Heart left ventricle (tissue), 13 donors: ENCODE measurements at regions not wholly inside any gene's neighbourhood (a gene's known extent, or its start where the extent isn't known, plus 50 kb on each side); places are given as distances from the start of the nearest gene placed in this dataset.

Source experiments
- POLR2A ChIP-seq, 2 donors: fragments of 450-650 bp; IDR thresholded peaks; one replicate each; pipeline ENCODE4 v1.6.1; 2017; ENCODE audit warnings: antibody characterized with exemption in 2 of 2, mild to moderate bottlenecking in 2 of 2, moderate library complexity in 2 of 2
- TF ChIP-seq, protein P1 (sequence below), 12 donors: fragments of 200-600 bp; sonication (generic) in 4 of 12; IDR thresholded peaks; one replicate each; pipeline versions ENCODE4 v1.5.0 to v1.8.0; 2018 to 2022; ENCODE audit warnings: antibody characterized with exemption in 12 of 12, mild to moderate bottlenecking in 5 of 12
- donor health status: ischemic (EF 13 %, LVEDD 7.1; RV severe dilation, severe dysfunction).
- donor health status: DM: no; HTN: yes; CAD: no.
- donor health status: DM: no; HTN: no; CAD: no.
- donor health status: ischemic (EF 25% LVEDD 6.9; RV normal size, moderate dysfunction).
- donor health status: ischemic (EF 25% LVEDD 5.7; RV mildly dilated, moderate dysfunction).
- donor health status: ischemic (EF 35%, LVEDD 5.7; RV mildly dilated, moderate dysfunction).
- donor health status: nonischemic (EF 11% LVEDD 7.7; RV severe dilation, severe dysfunction).
- donor health status: DM: yes; HTN: yes; CAD: no.
- donor health status: PGD.
- donor health status: ischemic (EF 29% LVEDD 5.4; RV normal size, mild dysfunction).
- donor health status: nonischemic (EF 23%, LVEDD 6.1; RV moderate dilation, normal function).

DNA sequence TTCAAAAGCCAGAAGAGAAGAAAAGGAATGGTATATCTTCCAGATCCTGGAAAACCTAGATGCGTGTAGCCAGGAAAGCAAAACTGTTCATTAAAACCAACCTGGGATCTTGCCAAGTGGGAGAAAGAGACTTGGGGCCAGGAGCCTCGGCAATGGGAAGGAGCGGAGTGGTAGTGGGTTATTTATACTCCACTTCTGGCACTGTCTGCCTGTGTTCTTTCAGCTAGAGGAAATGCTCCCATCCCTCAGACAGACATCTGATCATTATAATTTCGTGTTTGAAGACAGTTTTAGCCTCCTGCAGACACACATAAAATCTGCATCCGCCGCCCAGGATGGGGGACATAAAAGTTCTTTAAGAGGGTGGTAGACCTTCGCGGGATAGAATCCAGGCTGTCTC is 421.6 kb downstream of the RPS24 start:
- TF ChIP-seq, protein P1, sequence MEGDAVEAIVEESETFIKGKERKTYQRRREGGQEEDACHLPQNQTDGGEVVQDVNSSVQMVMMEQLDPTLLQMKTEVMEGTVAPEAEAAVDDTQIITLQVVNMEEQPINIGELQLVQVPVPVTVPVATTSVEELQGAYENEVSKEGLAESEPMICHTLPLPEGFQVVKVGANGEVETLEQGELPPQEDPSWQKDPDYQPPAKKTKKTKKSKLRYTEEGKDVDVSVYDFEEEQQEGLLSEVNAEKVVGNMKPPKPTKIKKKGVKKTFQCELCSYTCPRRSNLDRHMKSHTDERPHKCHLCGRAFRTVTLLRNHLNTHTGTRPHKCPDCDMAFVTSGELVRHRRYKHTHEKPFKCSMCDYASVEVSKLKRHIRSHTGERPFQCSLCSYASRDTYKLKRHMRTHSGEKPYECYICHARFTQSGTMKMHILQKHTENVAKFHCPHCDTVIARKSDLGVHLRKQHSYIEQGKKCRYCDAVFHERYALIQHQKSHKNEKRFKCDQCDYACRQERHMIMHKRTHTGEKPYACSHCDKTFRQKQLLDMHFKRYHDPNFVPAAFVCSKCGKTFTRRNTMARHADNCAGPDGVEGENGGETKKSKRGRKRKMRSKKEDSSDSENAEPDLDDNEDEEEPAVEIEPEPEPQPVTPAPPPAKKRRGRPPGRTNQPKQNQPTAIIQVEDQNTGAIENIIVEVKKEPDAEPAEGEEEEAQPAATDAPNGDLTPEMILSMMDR (IDR thresholded peaks at IDR 0.05), result no peak
- TF ChIP-seq POLR2A (IDR thresholded peaks at IDR 0.05), result no peak
